Body of pancreas (tissue), 4 donors: ENCODE measurements at regions not wholly inside any gene's neighbourhood (a gene's known extent, or its start where the extent isn't known, plus 50 kb on each side); places are given as distances from the start of the nearest gene placed in this dataset.

Experiments
- POLR2A ChIP-seq, 3 donors: fragments of 450-650 bp; IDR thresholded peaks; one replicate each; pipeline ENCODE4 v1.6.1; 2016; ENCODE audit warnings: antibody characterized with exemption in 3 of 3, mild to moderate bottlenecking in 2 of 3
- TF ChIP-seq, protein P1 (sequence below), 7 experiments: fragments of 450-650 bp in 4 of 7; fragments of 200-600 bp in 3 of 7; sonication (generic) in 3 of 7; IDR thresholded peaks; one replicate each; pipeline ENCODE4 v1.5.1; 2016 to 2019; ENCODE audit warnings: antibody characterized with exemption in 7 of 7

- TF ChIP-seq, protein P1, sequence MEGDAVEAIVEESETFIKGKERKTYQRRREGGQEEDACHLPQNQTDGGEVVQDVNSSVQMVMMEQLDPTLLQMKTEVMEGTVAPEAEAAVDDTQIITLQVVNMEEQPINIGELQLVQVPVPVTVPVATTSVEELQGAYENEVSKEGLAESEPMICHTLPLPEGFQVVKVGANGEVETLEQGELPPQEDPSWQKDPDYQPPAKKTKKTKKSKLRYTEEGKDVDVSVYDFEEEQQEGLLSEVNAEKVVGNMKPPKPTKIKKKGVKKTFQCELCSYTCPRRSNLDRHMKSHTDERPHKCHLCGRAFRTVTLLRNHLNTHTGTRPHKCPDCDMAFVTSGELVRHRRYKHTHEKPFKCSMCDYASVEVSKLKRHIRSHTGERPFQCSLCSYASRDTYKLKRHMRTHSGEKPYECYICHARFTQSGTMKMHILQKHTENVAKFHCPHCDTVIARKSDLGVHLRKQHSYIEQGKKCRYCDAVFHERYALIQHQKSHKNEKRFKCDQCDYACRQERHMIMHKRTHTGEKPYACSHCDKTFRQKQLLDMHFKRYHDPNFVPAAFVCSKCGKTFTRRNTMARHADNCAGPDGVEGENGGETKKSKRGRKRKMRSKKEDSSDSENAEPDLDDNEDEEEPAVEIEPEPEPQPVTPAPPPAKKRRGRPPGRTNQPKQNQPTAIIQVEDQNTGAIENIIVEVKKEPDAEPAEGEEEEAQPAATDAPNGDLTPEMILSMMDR (IDR thresholded peaks at IDR 0.05), result no peak
- TF ChIP-seq POLR2A (IDR thresholded peaks at IDR 0.05), result no peak
Observed at GRCh38 chr20:24894967-24895366, 54.1 kb upstream of the CST7 start.
